Activated naive CD4-positive, alpha-beta T cell treated with Interleukin-2 at 50 U/mL for 16 hours (primary cell): ENCODE measurements at regions not wholly inside any gene's neighbourhood (a gene's known extent, or its start where the extent isn't known, plus 50 kb on each side); places are given as distances from the start of the nearest gene placed in this dataset.
"Not testable (repeated sequence)": the region's sequence is repeated elsewhere in the genome, so short reads cannot be mapped to it uniquely, and the experiment has no call there.

Experiments used
- DNase-seq: peaks from one replicate; pipeline ENCODE4 v3.0.0-alpha.2; 2020

- no peak for DNase-seq
These were observed 1887.8 kb upstream of the CELF4 start for GRCh38 chr18:39453356-39453755.

GRCh38 chr18:39450958-39451357 is 1885.4 kb upstream of the CELF4 start:
- no peak for DNase-seq

DNA sequence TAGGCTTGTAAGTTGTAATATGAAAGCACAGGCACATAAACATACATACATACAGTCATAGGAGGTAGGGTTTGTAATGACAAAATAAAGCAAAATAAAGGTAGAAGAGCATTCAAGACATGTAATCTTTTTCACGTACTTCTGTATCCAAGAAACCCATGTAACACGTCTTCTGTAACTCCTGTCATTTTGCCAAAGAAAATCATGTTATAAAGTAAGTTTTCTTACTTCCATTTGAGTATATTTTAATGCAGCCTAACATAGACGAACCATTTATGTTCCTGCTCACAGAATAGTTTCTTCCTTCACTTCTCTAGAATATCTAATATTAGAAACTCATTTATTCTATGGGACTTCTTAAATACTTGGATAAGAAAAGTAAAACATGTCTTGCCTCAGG is 1884.0 kb upstream of the CELF4 start:
- no peak for DNase-seq

DNA sequence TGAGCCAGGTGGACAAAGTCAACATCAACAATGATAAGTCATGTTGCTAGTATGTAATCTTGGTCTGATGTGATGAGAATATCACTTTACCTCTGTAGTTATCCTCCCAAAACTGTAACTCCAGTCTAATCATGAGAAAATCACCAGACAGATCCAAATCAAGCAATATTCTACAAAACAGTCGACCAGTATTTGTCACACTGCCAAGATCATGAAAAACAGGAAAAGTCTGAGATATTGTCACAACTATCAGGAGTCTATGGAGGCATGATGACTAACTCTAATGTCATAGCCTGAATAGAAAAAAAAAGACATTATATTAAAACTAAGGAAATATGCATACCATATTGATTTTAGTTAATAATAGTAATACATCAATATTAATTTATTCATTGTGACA is 1883.3 kb upstream of the CELF4 start:
- DNase-seq: no peak

DNA sequence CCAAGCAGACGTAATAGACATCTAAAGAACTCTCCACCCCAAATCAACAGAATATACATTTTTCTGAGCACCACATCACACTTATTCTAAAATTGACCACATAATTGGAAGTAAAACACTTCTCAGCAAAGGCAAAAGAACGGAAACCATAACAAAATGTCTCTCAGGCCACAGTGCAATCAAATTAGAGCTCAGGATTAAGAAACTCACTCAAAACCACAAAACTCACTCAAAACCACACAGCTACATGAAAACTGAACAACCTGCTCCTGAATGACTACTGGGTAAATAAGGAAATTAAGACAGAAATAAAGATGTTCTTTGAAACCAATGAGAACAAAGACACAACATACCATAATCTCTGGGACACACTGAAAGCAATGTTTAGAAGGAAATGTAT is 1879.4 kb upstream of the CELF4 start:
- DNase-seq: not testable (repeated sequence)

DNA sequence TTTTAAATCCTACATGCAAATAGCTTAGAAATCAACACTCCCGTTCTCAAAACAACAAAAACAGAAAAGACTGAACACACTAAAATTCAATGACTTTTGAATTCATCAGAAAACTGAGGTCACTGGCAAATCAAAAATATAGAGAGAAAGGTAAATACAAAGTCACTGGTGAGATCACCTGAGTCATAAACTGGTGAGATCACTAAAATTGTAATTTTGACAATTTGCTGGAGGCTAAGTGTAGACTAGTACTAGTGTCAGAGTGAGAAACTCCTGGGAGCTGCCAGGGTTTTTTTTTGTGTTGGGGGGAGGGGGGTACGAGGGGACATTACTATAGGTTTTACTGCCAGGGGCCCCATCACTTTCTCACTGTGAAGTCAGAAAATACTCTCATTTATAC is 1876.0 kb upstream of the CELF4 start:
- DNase-seq: no peak

GRCh38 chr18:39435996-39436395 is 1870.4 kb upstream of the CELF4 start:
- no peak for DNase-seq

DNA sequence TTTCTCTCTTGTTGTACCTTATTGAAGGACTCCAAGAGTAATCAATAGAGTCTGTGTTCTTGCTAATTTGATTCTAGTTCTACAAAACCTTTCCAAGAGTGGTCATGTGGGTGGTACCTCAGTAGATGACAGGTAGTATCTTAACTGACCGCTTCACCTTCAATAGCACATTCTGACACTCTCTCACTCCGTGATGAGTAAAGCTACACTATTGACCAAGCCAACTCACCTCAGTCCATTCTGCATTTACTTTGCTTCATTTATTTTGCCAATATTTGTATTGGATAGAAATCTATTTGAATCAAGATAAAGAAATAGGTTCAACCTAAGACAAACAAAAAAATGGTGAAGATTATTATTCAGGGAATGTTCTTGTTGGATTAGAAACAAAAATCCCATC is 1869.6 kb upstream of the CELF4 start:
- DNase-seq: no peak

- no peak for DNase-seq
These were observed 1868.8 kb upstream of the CELF4 start for GRCh38 chr18:39434223-39434920.

DNA sequence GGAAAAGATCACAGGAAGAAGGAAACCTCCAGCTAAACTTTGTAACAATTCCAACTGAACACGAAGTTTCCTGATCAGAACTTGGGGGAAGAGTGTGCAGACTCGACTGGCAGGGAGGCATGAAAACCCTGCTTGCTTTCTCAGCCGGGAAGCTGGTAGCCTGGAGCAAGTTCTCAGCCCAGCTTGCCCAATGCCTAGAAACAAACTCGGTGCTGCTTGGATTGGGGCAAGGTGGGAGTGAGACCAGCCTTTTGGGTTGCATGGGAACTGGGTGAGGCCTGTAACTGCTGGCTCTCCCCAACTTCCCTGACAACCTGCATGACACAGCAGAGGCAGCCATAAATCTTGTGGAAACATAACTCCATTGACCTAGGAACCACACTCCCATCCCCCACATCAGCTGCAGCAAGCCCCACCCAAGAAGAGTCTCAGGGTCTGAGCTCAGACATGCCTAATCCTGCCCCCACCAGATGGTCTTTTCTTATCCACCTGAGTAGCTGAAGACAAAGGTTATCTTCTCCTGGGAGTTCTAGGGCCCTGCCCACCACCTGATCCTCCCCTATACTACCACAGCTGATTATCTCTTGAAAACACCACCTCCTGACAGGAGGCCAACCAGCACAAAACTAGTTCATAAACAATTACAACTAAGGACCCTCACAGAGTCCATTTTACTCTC is 1859.7 kb upstream of the CELF4 start:
- no peak for DNase-seq

DNA sequence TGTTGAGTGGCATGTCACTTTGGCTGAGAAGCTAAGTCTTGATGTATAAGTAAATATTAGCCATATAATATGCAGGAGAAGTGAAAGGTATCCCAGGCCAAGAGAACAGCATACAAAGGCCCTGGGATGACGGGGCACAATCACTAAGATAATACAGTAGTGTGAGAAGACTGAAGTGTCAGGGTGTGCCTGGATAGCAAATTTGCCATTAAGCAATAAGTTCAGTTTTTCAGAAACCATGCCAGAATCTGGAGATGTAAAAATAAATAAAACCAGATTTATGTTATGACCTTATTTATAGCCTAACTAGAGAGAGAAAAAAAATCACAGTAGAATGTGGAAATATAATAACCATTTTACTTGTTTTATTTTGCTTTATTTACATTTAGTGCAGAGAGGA is 1858.7 kb upstream of the CELF4 start:
- DNase-seq: no peak

DNA sequence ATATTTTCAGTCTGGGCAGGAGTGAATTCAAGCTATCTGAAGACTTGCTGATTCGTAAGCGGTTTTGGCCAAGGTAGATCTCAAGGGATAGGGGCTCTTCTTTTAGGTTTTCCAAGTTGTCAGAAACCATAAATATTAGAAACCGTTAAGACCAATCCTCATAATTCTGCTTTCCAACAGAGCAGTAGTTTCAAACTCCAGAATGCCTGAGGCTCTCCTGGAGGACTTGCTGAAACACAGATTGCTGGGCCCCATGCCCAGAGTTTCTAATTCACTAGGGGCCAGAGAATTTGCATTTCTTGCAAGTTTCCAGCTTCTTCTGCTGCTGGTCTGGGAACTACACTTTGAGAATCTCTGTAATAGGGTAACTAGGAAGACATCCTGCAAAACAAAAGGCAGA is 1855.7 kb upstream of the CELF4 start:
- DNase-seq: no peak

DNA sequence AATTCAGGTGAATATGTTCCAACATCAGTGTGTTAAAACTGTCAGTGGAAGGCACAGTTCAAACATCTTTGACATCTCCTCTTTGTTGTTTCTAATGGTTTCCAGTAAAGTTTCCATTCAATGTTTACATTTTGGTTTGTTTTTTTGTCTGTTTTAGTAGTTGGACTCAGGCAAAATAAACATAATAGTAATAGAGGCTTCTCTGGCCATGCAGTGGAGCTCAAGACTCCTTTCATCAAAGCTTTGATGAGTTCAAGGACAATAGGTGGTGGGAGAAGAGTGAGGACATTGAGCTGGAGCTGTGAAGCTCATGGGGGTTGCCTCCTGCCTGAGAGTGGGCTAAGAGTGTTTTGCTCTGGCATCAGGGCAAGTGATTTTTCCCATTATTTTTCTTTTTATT is 1853.7 kb upstream of the CELF4 start:
- DNase-seq: no peak

DNA sequence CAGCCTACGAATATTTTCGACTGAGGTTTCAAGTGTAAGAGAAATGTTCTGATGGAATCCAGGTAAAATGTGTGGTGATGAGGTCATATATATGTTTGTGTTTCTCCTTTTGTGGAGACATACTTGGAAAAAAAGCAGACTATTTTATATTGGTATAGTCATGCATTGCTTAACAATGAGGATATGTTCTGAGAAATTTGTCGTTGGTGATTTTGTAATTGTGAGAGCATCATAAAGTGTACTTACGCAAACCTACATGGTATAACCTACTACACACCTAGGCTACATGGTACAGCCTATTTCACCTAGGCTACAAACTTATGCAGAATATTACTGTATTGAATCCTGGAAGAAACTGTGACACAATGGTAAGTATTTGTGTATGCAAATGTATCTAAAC is 1849.9 kb upstream of the CELF4 start:
- no peak for DNase-seq

- DNase-seq: no peak
These were observed 1848.6 kb upstream of the CELF4 start for GRCh38 chr18:39414009-39414700.

DNA sequence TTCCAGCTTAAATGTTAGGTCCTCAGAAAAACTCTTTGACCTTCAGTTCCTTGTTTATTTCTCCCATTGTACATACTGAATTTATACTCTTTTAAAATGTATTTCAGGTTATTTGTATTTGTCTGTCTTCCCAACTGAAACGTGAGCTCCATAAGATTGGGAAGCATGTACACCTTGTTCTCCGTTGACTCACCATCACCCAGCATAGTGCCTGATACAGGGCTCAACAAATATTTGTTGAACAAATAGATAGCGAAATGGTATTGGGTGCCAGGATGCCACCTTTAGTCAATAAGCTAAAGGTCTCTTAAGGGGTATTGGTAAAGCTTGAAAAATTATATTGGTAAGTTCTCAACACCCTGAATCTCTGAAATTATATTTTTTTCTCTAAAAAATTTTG is 1841.3 kb upstream of the CELF4 start:
- no peak for DNase-seq

DNA sequence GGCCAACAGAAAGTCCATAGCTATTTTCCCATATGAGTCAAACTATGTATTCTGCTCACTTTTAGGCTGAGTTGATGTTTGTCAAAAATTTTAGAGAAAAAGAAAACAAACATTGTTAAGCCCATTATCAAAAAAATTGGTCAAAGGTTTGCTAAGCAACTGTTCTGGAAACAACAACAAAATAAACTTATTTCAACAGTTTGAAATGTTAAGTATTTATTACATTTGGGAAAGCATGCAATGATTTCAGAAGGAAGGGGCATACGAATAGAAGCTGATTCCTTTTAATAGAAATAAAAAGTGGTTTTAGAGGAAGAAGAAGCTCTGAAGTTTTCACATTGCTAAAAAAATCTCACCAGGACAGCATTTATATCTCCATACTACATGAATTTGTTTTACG is 1837.5 kb upstream of the CELF4 start:
- no peak for DNase-seq

GRCh38 chr18:39399662-39400061 is 1834.1 kb upstream of the CELF4 start:
- no peak for DNase-seq

DNA sequence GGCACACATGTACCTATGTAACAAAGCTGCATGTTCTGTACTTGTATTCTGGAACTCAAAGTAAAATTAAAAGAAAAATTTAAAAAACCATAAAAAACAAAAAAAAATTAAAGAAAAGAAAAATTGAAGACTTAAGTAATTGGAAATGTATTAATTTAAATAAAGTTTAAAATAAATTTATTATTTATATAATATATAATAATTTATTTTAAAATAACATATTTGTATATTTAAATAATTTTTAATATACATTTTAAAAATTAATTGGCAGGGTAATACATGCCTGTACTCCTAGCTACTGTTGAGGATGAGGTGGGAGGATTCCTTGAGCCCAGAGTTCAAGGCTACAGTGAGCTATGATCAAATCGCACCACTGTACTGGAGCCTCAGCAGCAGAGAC is 1830.6 kb upstream of the CELF4 start:
- no peak for DNase-seq

GRCh38 chr18:39389800-39390379 is 1824.3 kb upstream of the CELF4 start:
- DNase-seq: no peak

GRCh38 chr18:39380866-39381265 is 1815.3 kb upstream of the CELF4 start:
- DNase-seq: no peak

- no peak for DNase-seq
These were observed 1814.7 kb upstream of the CELF4 start for GRCh38 chr18:39380186-39380725.

- DNase-seq: no peak
These were observed 1809.5 kb upstream of the CELF4 start for GRCh38 chr18:39375066-39375465.

GRCh38 chr18:39371996-39372395 is 1806.4 kb upstream of the CELF4 start:
- no peak for DNase-seq
